SK-N-SH treated with all-trans-retinoic acid at 6 μM for 48 hours (cell line): ENCODE measurements at regions not wholly inside any gene's neighbourhood (a gene's known extent, or its start where the extent isn't known, plus 50 kb on each side); places are given as distances from the start of the nearest gene placed in this dataset.

Experiments used
- ESRRG ChIP-seq: fragments of 250-450 bp; sonication (Bioruptor Pico); IDR thresholded peaks from 2 replicates; pipeline ENCODE4 v1.6.1; 2021; ENCODE audit warnings: mild to moderate bottlenecking
- SNAI2 ChIP-seq: fragments of 250-450 bp; sonication (Bioruptor Pico); IDR thresholded peaks from 2 replicates; pipeline ENCODE4 v1.5.0; 2020; ENCODE audit warnings: mild to moderate bottlenecking, moderate library complexity
- TOX ChIP-seq: fragments of 250-450 bp; sonication (Bioruptor Pico); IDR thresholded peaks from 2 replicates; pipeline ENCODE4 v1.8.0; 2021; ENCODE audit warnings: mild to moderate bottlenecking, moderate library complexity, borderline replicate concordance
- ZFP30 ChIP-seq: fragments of 450-650 bp; formaldehyde crosslinking; IDR thresholded peaks from 2 replicates; pipeline ENCODE4 v1.5.0; 2022; ENCODE audit warnings: mild to moderate bottlenecking, moderate library complexity
- ZNF565 ChIP-seq: fragments of 450-650 bp; formaldehyde crosslinking; conservative IDR thresholded peaks from 2 replicates; pipeline ENCODE4 v1.5.0; 2020; ENCODE audit warnings: low read depth, mild to moderate bottlenecking, moderate library complexity
- TF ChIP-seq, protein P1 (sequence below): fragments of 250-450 bp; sonication (Bioruptor Pico); IDR thresholded peaks from 2 replicates; pipeline ENCODE4 v1.8.0; 2020; ENCODE audit warnings: mild to moderate bottlenecking, moderate library complexity, borderline replicate concordance
- TF ChIP-seq, protein P2 (sequence below): fragments of 250-450 bp; sonication (Bioruptor Pico); IDR thresholded peaks from 2 replicates; pipeline ENCODE4 v1.5.1; 2020; ENCODE audit warnings: low read depth, mild to moderate bottlenecking, moderate library complexity

DNA sequence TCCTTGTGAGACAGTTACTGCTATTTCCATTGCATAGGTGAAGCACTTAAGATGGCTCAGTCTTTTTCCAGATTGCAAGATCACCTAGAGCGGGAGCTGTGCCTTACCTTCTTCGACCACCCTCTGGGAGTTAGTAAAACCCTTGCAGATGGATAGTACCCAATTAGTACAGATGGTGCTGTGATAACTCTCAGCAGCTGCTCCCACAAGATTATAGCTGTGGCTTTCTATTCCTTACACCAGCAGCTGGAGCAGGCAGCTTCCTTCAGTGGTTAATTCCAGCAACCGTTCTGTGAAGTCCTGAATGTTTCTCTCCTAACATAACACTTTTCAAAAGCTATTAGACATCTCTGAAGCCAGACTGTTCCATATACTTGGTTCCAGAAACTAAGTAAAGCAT lies 796.8 kb downstream of the XPNPEP1 start:
- no peak for TF ChIP-seq ZNF565
- TF ChIP-seq, protein P1, sequence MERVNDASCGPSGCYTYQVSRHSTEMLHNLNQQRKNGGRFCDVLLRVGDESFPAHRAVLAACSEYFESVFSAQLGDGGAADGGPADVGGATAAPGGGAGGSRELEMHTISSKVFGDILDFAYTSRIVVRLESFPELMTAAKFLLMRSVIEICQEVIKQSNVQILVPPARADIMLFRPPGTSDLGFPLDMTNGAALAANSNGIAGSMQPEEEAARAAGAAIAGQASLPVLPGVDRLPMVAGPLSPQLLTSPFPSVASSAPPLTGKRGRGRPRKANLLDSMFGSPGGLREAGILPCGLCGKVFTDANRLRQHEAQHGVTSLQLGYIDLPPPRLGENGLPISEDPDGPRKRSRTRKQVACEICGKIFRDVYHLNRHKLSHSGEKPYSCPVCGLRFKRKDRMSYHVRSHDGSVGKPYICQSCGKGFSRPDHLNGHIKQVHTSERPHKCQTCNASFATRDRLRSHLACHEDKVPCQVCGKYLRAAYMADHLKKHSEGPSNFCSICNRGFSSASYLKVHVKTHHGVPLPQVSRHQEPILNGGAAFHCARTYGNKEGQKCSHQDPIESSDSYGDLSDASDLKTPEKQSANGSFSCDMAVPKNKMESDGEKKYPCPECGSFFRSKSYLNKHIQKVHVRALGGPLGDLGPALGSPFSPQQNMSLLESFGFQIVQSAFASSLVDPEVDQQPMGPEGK (CRISPR knock-in tag) = no peak
- TF ChIP-seq, protein P2, sequence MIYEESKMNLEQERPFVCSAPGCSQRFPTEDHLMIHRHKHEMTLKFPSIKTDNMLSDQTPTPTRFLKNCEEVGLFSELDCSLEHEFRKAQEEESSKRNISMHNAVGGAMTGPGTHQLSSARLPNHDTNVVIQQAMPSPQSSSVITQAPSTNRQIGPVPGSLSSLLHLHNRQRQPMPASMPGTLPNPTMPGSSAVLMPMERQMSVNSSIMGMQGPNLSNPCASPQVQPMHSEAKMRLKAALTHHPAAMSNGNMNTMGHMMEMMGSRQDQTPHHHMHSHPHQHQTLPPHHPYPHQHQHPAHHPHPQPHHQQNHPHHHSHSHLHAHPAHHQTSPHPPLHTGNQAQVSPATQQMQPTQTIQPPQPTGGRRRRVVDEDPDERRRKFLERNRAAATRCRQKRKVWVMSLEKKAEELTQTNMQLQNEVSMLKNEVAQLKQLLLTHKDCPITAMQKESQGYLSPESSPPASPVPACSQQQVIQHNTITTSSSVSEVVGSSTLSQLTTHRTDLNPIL (CRISPR knock-in tag) = no peak
- TF ChIP-seq ESRRG (CRISPR knock-in tag) = no peak
- no peak for TF ChIP-seq ZFP30 (CRISPR knock-in tag)
- TF ChIP-seq SNAI2 = no peak
- no peak for TF ChIP-seq TOX (CRISPR knock-in tag)
